ENCODE measurements at regions not wholly inside any gene's neighbourhood (a gene's known extent, or its start where the extent isn't known, plus 50 kb on each side); places are given as distances from the start of the nearest gene placed in this dataset.

DNA sequence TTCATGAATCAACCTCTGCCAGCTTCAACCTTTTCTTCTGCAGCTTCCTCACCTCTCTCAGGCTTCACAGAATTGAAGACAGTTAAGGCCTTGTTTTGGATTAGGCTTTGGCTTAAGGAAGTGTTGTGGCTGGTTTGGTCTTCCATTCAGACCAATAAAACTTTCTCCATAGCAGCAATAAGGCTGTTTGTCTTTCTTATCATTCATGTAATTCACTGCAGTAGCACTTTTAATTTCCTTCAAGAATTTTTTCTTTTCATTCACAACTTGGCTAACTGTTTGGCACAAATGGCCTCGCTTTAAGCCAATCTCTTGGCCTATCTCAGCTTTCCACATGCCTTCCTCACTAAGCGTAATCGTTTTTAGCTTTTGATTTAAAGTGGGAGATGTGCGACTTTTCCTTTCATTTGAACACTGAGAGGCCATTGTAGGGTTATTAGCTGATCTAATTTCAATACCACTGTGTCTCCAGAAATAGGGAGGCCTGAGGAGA lies 229.5 kb downstream of the IPO8 start:
- DNase-seq (ENCODE audit: low spot score in 2 of 2), result no peak
- Histone ChIP-seq H3K27ac (no peak overlapping the region), H3K9me3 (no peaks in the 10 kb centered on the region), H3K36me3 (no peaks in the 10 kb centered on the region), H3K4me1 (no peaks in the 10 kb centered on the region), H3K4me3 (no peak overlapping the region), H3K27me3 (no peaks in the 10 kb centered on the region)
- intact Hi-C loops (cut with DNase I), result no loop called here
- TF ChIP-seq, protein P1, sequence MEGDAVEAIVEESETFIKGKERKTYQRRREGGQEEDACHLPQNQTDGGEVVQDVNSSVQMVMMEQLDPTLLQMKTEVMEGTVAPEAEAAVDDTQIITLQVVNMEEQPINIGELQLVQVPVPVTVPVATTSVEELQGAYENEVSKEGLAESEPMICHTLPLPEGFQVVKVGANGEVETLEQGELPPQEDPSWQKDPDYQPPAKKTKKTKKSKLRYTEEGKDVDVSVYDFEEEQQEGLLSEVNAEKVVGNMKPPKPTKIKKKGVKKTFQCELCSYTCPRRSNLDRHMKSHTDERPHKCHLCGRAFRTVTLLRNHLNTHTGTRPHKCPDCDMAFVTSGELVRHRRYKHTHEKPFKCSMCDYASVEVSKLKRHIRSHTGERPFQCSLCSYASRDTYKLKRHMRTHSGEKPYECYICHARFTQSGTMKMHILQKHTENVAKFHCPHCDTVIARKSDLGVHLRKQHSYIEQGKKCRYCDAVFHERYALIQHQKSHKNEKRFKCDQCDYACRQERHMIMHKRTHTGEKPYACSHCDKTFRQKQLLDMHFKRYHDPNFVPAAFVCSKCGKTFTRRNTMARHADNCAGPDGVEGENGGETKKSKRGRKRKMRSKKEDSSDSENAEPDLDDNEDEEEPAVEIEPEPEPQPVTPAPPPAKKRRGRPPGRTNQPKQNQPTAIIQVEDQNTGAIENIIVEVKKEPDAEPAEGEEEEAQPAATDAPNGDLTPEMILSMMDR (IDR thresholded peaks at IDR 0.05), result no peak

DNA sequence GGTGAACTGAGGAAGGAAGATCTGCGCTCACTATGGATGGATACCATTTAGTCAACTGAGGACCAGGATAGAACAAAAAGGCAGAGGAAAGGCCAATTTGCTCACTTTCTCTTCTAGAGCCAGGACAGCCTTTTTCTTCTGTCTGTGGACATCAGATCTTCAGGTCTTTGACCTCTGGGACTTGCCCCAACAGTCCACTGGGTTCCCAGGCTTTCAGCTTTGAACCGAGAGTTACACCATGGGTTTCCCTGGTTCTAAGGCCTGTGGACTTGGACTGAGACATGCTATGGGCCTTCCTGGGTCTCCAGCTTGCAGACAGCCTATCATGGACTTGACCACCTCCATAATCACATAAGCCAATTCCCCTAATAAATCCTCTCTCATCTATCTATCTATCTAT lies 232.0 kb downstream of the IPO8 start:
- TF ChIP-seq, protein P1 (IDR thresholded peaks at IDR 0.05), result no peak
- H3K27ac ChIP-seq, result no peak overlapping the region
- no peak overlapping the region for H3K4me3 ChIP-seq
- no peaks in the 10 kb centered on the region for H3K36me3 ChIP-seq
- H3K9me3 ChIP-seq, result no peaks in the 10 kb centered on the region
- intact Hi-C loops (cut with DNase I), result no loop called here
- no peak for DNase-seq (ENCODE audit: low spot score in 2 of 2)
- H3K27me3 ChIP-seq, result no peaks in the 10 kb centered on the region
- H3K4me1 ChIP-seq, result no peaks in the 10 kb centered on the region

GRCh38 chr12:30462249-30462648 lies 233.4 kb downstream of the IPO8 start:
- no peak overlapping the region for H3K4me3 ChIP-seq
- H3K27ac ChIP-seq, result no peak overlapping the region
- no peaks in the 10 kb centered on the region for H3K27me3 ChIP-seq
- H3K36me3 ChIP-seq, result no peaks in the 10 kb centered on the region
- no peak for DNase-seq (ENCODE audit: low spot score in 2 of 2)
- H3K4me1 ChIP-seq, result no peaks in the 10 kb centered on the region
- TF ChIP-seq, protein P1 (IDR thresholded peaks at IDR 0.05), result no peak
- intact Hi-C loops (cut with DNase I), result no loop called here
- H3K9me3 ChIP-seq, result no peaks in the 10 kb centered on the region

GRCh38 chr12:30461026-30461615 lies 234.5 kb downstream of the IPO8 start:
- TF ChIP-seq, protein P1 (IDR thresholded peaks at IDR 0.05), result no peak
- Histone ChIP-seq H3K4me1 (no peaks in the 10 kb centered on the region), H3K36me3 (no peaks in the 10 kb centered on the region), H3K27me3 (no peaks in the 10 kb centered on the region), H3K4me3 (no peak overlapping the region), H3K9me3 (no peaks in the 10 kb centered on the region), H3K27ac (no peak overlapping the region)
- intact Hi-C loops (cut with DNase I), result no loop called here
- no peak for DNase-seq (ENCODE audit: low spot score in 2 of 2)

DNA sequence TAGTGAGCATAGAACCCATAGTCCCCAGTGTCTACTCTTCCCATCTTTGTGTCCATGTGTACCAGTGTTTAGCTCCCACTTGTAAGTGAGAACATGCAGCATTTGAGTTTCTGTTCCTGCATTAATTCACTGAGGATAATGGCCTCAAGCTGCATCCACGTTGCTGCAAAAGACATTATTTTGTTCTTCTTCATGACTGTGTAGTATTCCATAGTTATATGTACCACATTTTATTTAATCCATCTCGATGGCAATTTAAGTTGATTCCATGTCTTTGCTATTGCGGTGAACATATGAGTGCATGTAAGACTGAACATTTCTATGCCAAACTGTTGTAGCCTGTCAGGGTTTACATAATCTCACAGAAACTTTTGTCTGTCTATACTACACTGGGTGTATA lies 237.2 kb downstream of the IPO8 start:
- H3K27me3 ChIP-seq, result no peaks in the 10 kb centered on the region
- DNase-seq (ENCODE audit: low spot score in 2 of 2), result no peak
- no peak overlapping the region for H3K4me3 ChIP-seq
- no peak overlapping the region for H3K27ac ChIP-seq
- H3K9me3 ChIP-seq, result no peaks in the 10 kb centered on the region
- intact Hi-C loops (cut with DNase I), result no loop called here
- no peaks in the 10 kb centered on the region for H3K36me3 ChIP-seq
- H3K4me1 ChIP-seq, result no peaks in the 10 kb centered on the region
- TF ChIP-seq, protein P1 (IDR thresholded peaks at IDR 0.05), result no peak

Measured in ascending aorta (tissue), 2 donors.